HEK293T (cell line): ENCODE measurements at regions not wholly inside any gene's neighbourhood (a gene's known extent, or its start where the extent isn't known, plus 50 kb on each side); places are given as distances from the start of the nearest gene placed in this dataset.

Experiments
- CTCF ChIA-PET: fragments of 350-600 bp; formaldehyde crosslinking; extraction: SDS; loops from one replicate; lab custom pipeline; 2021; ENCODE audit warnings: antibody characterized with exemption, inconsistent platforms; lab: Yijun Ruan, JAX
- POLR2A ChIA-PET: fragments of 350-600 bp; formaldehyde crosslinking; extraction: SDS; loops from one replicate; lab custom pipeline; 2020; ENCODE audit warnings: antibody characterized with exemption, inconsistent platforms; lab: Yijun Ruan, JAX
- DNase-seq: peaks from one replicate; pipeline ENCODE4 v3.0.0; 2012; ENCODE audit warnings: mixed read lengths; ENCODE audit errors: extremely low spot score
- ARNT ChIP-seq: fragments of 450-650 bp; IDR thresholded peaks from 2 replicates; pipeline ENCODE4 v1.6.1; 2017; ENCODE audit warnings: mild to moderate bottlenecking
- BHLHE40 ChIP-seq: fragments of 450-650 bp; IDR thresholded peaks from 2 replicates; pipeline ENCODE4 v1.6.1; 2016; ENCODE audit warnings: mild to moderate bottlenecking, moderate library complexity, borderline replicate concordance
- CTBP1 ChIP-seq: fragments of 450-650 bp; IDR thresholded peaks from 2 replicates; pipeline ENCODE4 v1.6.1; 2016; ENCODE audit warnings: borderline replicate concordance
- ELF4 ChIP-seq: fragments of 450-650 bp; IDR thresholded peaks from 2 replicates; pipeline ENCODE4 v1.6.1; 2017; ENCODE audit warnings: antibody characterized with exemption
- FOXA1 ChIP-seq: fragments of 450-650 bp; IDR thresholded peaks from 2 replicates; pipeline ENCODE4 v1.6.1; 2016; ENCODE audit warnings: mild to moderate bottlenecking
- FOXK2 ChIP-seq: fragments of 450-650 bp; IDR thresholded peaks from 2 replicates; pipeline ENCODE4 v1.6.1; 2016; ENCODE audit warnings: mild to moderate bottlenecking
- FOXM1 ChIP-seq: fragments of 450-650 bp; IDR thresholded peaks from 2 replicates; pipeline ENCODE4 v1.6.1; 2017; ENCODE audit warnings: mild to moderate bottlenecking, borderline replicate concordance
- HDGF ChIP-seq: fragments of 450-650 bp; IDR thresholded peaks from 2 replicates; pipeline ENCODE4 v1.6.1; 2017; ENCODE audit warnings: antibody characterized with exemption, borderline replicate concordance
- L3MBTL2 ChIP-seq: fragments of 450-650 bp; conservative IDR thresholded peaks from 2 replicates; pipeline ENCODE4 v1.6.1; 2016; ENCODE audit warnings: mild to moderate bottlenecking
- LEF1 ChIP-seq: fragments of 450-650 bp; IDR thresholded peaks from 2 replicates; pipeline ENCODE4 v1.6.1; 2017; ENCODE audit warnings: mild to moderate bottlenecking, borderline replicate concordance
- NFRKB ChIP-seq: fragments of 450-650 bp; IDR thresholded peaks from 2 replicates; pipeline ENCODE4 v1.6.1; 2016; ENCODE audit warnings: mild to moderate bottlenecking, moderate library complexity
- PKNOX1 ChIP-seq: fragments of 450-650 bp; IDR thresholded peaks from 2 replicates; pipeline ENCODE4 v1.6.1; 2016
- SP1 ChIP-seq: fragments of 450-650 bp; IDR thresholded peaks from 2 replicates; pipeline ENCODE4 v1.6.1; 2017
- SUZ12 ChIP-seq: fragments of 450-650 bp; IDR thresholded peaks from 2 replicates; pipeline ENCODE4 v1.6.1; 2016; ENCODE audit warnings: mild to moderate bottlenecking
- TARDBP ChIP-seq: fragments of 450-650 bp; IDR thresholded peaks from 2 replicates; pipeline ENCODE4 v1.6.1; 2016
- ZNF384 ChIP-seq: fragments of 450-650 bp; IDR thresholded peaks from 2 replicates; pipeline ENCODE4 v1.6.1; 2016

- TF ChIP-seq FOXM1 (no peak), HDGF (no peak), ARNT (no peak), PKNOX1 (no peak), NFRKB (no peak), ELF4 (no peak), ZNF384 (no peak), FOXA1 (no peak), BHLHE40 (no peak), SP1 (no peak), CTBP1 (no peak), TARDBP (no peak), FOXK2 (no peak), LEF1 (no peak), L3MBTL2 (no peak), SUZ12 (no peak)
- CTCF ChIA-PET = interaction anchor here (0.7 kb wide), 1 partner anchor 531 kb away, joined by 3 read pairs; no protein-coding TSS in a partner anchor
- POLR2A ChIA-PET = no interaction called here
- no peak for DNase-seq
Measured at GRCh38 chr12:42758806-42759205, 169.3 kb upstream of the PRICKLE1 start.

- TF ChIP-seq FOXM1 (no peak), PKNOX1 (no peak), TARDBP (no peak), FOXK2 (no peak), NFRKB (no peak)
- DNase-seq = no peak
- POLR2A ChIA-PET = no interaction called here
- CTCF ChIA-PET = no interaction called here
Measured at GRCh38 chr12:42757624-42758119, 168.1 kb upstream of the PRICKLE1 start.

- CTCF ChIA-PET = no interaction called here
Measured at GRCh38 chr12:42756841-42757623, 167.5 kb upstream of the PRICKLE1 start.

GRCh38 chr12:42750356-42750755 lies 160.8 kb upstream of the PRICKLE1 start:
- CTCF ChIA-PET = no interaction called here
- no peak for DNase-seq
- POLR2A ChIA-PET = no interaction called here
- TF ChIP-seq ARNT (no peak), NFRKB (no peak), ZNF384 (no peak), SP1 (no peak), SUZ12 (no peak), FOXA1 (no peak), L3MBTL2 (no peak), FOXK2 (no peak), PKNOX1 (no peak)

More at GRCh38 chr12:42756841-42757623, 167.5 kb upstream of the PRICKLE1 start:
- TF ChIP-seq LEF1 (no peak), PKNOX1 (peak; percentile 48), FOXA1 (no peak)
- POLR2A ChIA-PET = no interaction called here
- DNase-seq = no peak

GRCh38 chr12:42749239-42749638 lies 159.7 kb upstream of the PRICKLE1 start:
- no peak for DNase-seq
- TF ChIP-seq CTBP1 = no peak
- no peak for TF ChIP-seq NFRKB
- TF ChIP-seq FOXK2 = no peak
- TF ChIP-seq ARNT = no peak
- no peak for TF ChIP-seq SUZ12
- TF ChIP-seq L3MBTL2 = no peak
- TF ChIP-seq LEF1 = no peak
- no peak for TF ChIP-seq HDGF
- TF ChIP-seq TARDBP = no peak
- TF ChIP-seq ELF4 = no peak
- no peak for TF ChIP-seq ZNF384
- ChIA-PET POLR2A (no interaction called here), CTCF (no interaction called here)

GRCh38 chr12:42744539-42745182 lies 155.1 kb upstream of the PRICKLE1 start:
- DNase-seq = no peak
- POLR2A ChIA-PET = no interaction called here
- TF ChIP-seq ARNT (no peak), PKNOX1 (no peak; the same call in 1 of the 2 replicates), FOXM1 (no peak), L3MBTL2 (no peak), TARDBP (no peak), SP1 (no peak)
- CTCF ChIA-PET = no interaction called here
